SK-N-SH (cell line): ENCODE measurements at regions not wholly inside any gene's neighbourhood (a gene's known extent, or its start where the extent isn't known, plus 50 kb on each side); places are given as distances from the start of the nearest gene placed in this dataset.
"Not testable (repeated sequence)": the region's sequence is repeated elsewhere in the genome, so short reads cannot be mapped to it uniquely, and the experiment has no call there.

Source experiments
- CTCF ChIA-PET: fragments of 300-600, 350-600 bp; formaldehyde crosslinking; extraction: SDS; loops from one replicate; lab custom pipeline; 2021; lab: Yijun Ruan, JAX
- POLR2A ChIA-PET: fragments of 350-600 bp; sonication (Branson Sonifier 250); formaldehyde crosslinking; extraction: SDS; loops from one replicate; lab custom pipeline; 2020; ENCODE audit warnings: antibody characterized with exemption, inconsistent platforms; lab: Yijun Ruan, JAX
- DNase-seq: peaks from one replicate; pipeline ENCODE4 v3.0.0; 2012
- H2AFZ ChIP-seq: fragments of 200-600 bp; sonication (generic); 2 replicates; pipeline ENCODE4 v1.8.1; 2016; ENCODE audit warnings: antibody characterized with exemption, mild to moderate bottlenecking, low read depth
- H3F3A ChIP-seq: fragments of 200-600 bp; sonication (generic); replicated peaks from 2 replicates; pipeline ENCODE3; 2016; ENCODE audit warnings: antibody characterized with exemption, mild to moderate bottlenecking; ENCODE audit not compliant: insufficient read depth
- H3K27ac ChIP-seq, 2 experiments: fragments of 200-500 bp in 1 of 2; fragments of 200-600 bp in 1 of 2; sonication (Bioruptor generic) in 1 of 2; sonication (generic), shearing (Covaris generic) in 1 of 2; 2 replicates each; pipeline versions ENCODE4 v1.5.1 to v1.6.1; 2014 to 2016; ENCODE audit warnings: low read depth in 2 of 2, inconsistent platforms in 1 of 2, low read length in 1 of 2, mild to moderate bottlenecking in 1 of 2, mixed read lengths in 1 of 2
- H3K27me3 ChIP-seq: fragments of 200-600 bp; sonication (generic), shearing (Covaris generic); 2 replicates; pipeline ENCODE4 v1.6.1; 2016; ENCODE audit warnings: mixed run types; ENCODE audit not compliant: insufficient read depth
- H3K36me3 ChIP-seq, 2 experiments: fragments of 200-500 bp in 1 of 2; fragments of 200-600 bp in 1 of 2; sonication (Bioruptor generic) in 1 of 2; sonication (generic) in 1 of 2; replicated peaks in 1 of 2; 2 replicates each; pipeline versions ENCODE3 to v1.5.1; 2014 to 2016; ENCODE audit warnings: low read length in 1 of 2, mild to moderate bottlenecking in 1 of 2; ENCODE audit not compliant: insufficient read depth in 2 of 2, control insufficient read depth in 1 of 2
- H3K4me1 ChIP-seq, 2 experiments: fragments of 200-500 bp in 1 of 2; fragments of 200-600 bp in 1 of 2; sonication (Bioruptor generic) in 1 of 2; sonication (generic), shearing (Covaris generic) in 1 of 2; 2 replicates each; pipeline versions ENCODE4 v1.5.1 to v1.6.1; 2014 to 2016; ENCODE audit warnings: low read depth in 1 of 2, low read length in 1 of 2, mixed run types in 1 of 2; ENCODE audit not compliant: insufficient read depth in 2 of 2, control insufficient read depth in 1 of 2
- H3K4me2 ChIP-seq: fragments of 200-600 bp; sonication (generic), shearing (Covaris generic); 2 replicates; pipeline ENCODE4 v1.6.1; 2017; ENCODE audit warnings: mixed run types
- H3K4me3 ChIP-seq, 2 experiments: fragments of 200-500 bp in 1 of 2; fragments of 200-600 bp in 1 of 2; sonication (Bioruptor generic) in 1 of 2; sonication (generic), shearing (Covaris generic) in 1 of 2; 2 replicates each; pipeline versions ENCODE4 v1.5.1 to v1.8.1; 2014 to 2016; ENCODE audit warnings: low read depth in 2 of 2, inconsistent platforms in 1 of 2, low read length in 1 of 2, mild to moderate bottlenecking in 1 of 2, mixed read lengths in 1 of 2, moderate library complexity in 1 of 2
- H3K79me2 ChIP-seq: fragments of 200-600 bp; sonication (generic); 2 replicates; pipeline ENCODE4 v1.8.1; 2017; ENCODE audit warnings: mild to moderate bottlenecking; ENCODE audit not compliant: insufficient read depth
- H3K9ac ChIP-seq: fragments of 200-600 bp; sonication (generic); 2 replicates; pipeline ENCODE4 v1.6.1; 2017; ENCODE audit warnings: mixed run types
- H3K9me2 ChIP-seq: fragments of 200-600 bp; sonication (generic); 2 replicates; pipeline ENCODE4 v1.6.1; 2017; ENCODE audit warnings: mixed run types
- H3K9me3 ChIP-seq: fragments of 200-600 bp; sonication (generic); 2 replicates; pipeline ENCODE4 v1.6.1; 2017; ENCODE audit warnings: mixed run types, mild to moderate bottlenecking, moderate library complexity
- H4K20me1 ChIP-seq: fragments of 200-600 bp; sonication (generic); 2 replicates; pipeline ENCODE4 v1.6.1; 2017; ENCODE audit warnings: mild to moderate bottlenecking, mixed run types; ENCODE audit not compliant: insufficient read depth
- ELF1 ChIP-seq: IDR thresholded peaks from 2 replicates; pipeline ENCODE4 v1.4.0; 2012
- GATA2 ChIP-seq: sonication (generic); formaldehyde crosslinking; IDR thresholded peaks from 2 replicates; pipeline ENCODE4 v1.5.0; 2020; ENCODE audit warnings: mild to moderate bottlenecking, missing genetic modification reagents
- MEF2A ChIP-seq: IDR thresholded peaks from 2 replicates; pipeline ENCODE4 v1.4.0; 2012; ENCODE audit warnings: low read depth, borderline replicate concordance
- MXI1 ChIP-seq: IDR thresholded peaks from 2 replicates; pipeline ENCODE4 v1.6.1; 2012; ENCODE audit warnings: mild to moderate bottlenecking, low read depth, low read length, improper control_type of control experiment
- NRF1 ChIP-seq: IDR thresholded peaks from 2 replicates; pipeline ENCODE4 v1.6.1; 2012; ENCODE audit warnings: low read depth, mild to moderate bottlenecking, low read length
- POLR2AphosphoS5 ChIP-seq: IDR thresholded peaks from 2 replicates; pipeline ENCODE4 v1.6.1; 2012; ENCODE audit warnings: low read depth, low read length
- RAD21 ChIP-seq: IDR thresholded peaks from 2 replicates; pipeline ENCODE4 v1.6.1; 2012; ENCODE audit warnings: mild to moderate bottlenecking, low read length
- RCOR1 ChIP-seq: fragments of 150-350 bp; IDR thresholded peaks from 2 replicates; pipeline ENCODE4 v1.6.1; 2017; ENCODE audit warnings: antibody characterized with exemption, low read length
- REST ChIP-seq: IDR thresholded peaks from 2 replicates; pipeline ENCODE4 v1.6.1; 2012; ENCODE audit warnings: mild to moderate bottlenecking, low read depth, low read length, moderate library complexity
- RXRA ChIP-seq: IDR thresholded peaks from 2 replicates; pipeline ENCODE4 v1.4.0; 2012; ENCODE audit warnings: low read depth, mild to moderate bottlenecking, borderline replicate concordance
- TAF1 ChIP-seq: IDR thresholded peaks from 2 replicates; pipeline ENCODE4 v1.6.1; 2012; ENCODE audit warnings: low read depth, mild to moderate bottlenecking, low read length, moderate library complexity, borderline replicate concordance
- YY1 ChIP-seq: IDR thresholded peaks from 2 replicates; pipeline ENCODE4 v1.4.0; 2012; ENCODE audit warnings: low read depth, mild to moderate bottlenecking
- ZBTB33 ChIP-seq: IDR thresholded peaks from 2 replicates; pipeline ENCODE4 v1.4.0; 2012; ENCODE audit warnings: low read depth, borderline replicate concordance
- WGBS: methylation state at CpG from one replicate; pipeline ENCODE4 v1.1.6; 2017; ENCODE audit warnings: low lambda C conversion rate; 5-methylcytosine and 5-hydroxymethylcytosine counted together
- TF ChIP-seq, protein P1 (sequence below): fragments of 150-350 bp; IDR thresholded peaks from 2 replicates; pipeline ENCODE4 v1.6.1; 2016; ENCODE audit warnings: mild to moderate bottlenecking, low read depth, low read length
- TF ChIP-seq, protein P2 (sequence below): IDR thresholded peaks from 2 replicates; pipeline ENCODE4 v1.4.0; 2012; ENCODE audit warnings: low read depth

DNA sequence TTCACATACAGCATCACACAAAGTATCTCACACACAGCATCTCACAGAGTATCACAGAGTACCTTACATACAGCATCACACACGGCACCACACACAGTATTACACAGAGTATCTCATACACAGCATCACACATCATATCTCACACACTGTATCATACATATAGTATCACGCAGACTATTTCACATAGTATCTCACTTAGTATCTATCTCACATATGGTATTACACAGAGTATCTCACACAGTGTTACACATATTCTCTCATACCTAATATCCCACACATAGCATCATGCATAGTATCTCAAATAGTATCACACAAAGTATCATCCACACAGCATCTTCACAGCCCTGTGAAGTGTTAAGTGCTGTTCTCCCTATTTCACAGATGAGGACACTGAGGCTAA, 121.5 kb upstream of the RAB4A start:
- no peaks in the 10 kb centered on the region for H3K79me2 ChIP-seq
- H4K20me1 ChIP-seq: no peaks in the 10 kb centered on the region
- 69% methylated on average over 2 of the region's 2 CpGs for WGBS
- no peak for DNase-seq
- H2AFZ ChIP-seq: no peak overlapping the region
- no peak overlapping the region for H3K4me3 ChIP-seq
- TF ChIP-seq MXI1 (no peak), MEF2A (no peak), YY1 (no peak), REST (no peak), TAF1 (no peak), ZBTB33 (no peak), ELF1 (no peak), RXRA (no peak), GATA2 (CRISPR knock-in tag) (no peak)
- TF ChIP-seq, protein P1, sequence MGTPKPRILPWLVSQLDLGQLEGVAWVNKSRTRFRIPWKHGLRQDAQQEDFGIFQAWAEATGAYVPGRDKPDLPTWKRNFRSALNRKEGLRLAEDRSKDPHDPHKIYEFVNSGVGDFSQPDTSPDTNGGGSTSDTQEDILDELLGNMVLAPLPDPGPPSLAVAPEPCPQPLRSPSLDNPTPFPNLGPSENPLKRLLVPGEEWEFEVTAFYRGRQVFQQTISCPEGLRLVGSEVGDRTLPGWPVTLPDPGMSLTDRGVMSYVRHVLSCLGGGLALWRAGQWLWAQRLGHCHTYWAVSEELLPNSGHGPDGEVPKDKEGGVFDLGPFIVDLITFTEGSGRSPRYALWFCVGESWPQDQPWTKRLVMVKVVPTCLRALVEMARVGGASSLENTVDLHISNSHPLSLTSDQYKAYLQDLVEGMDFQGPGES: no peak
- TF ChIP-seq, all 33 proteins: peak for 0
- ChIA-PET CTCF (no interaction called here), POLR2A (no interaction called here)
- Histone ChIP-seq H3K27ac (no peak overlapping the region), H3K36me3 (no peaks in the 10 kb centered on the region), H3K4me2 (no peak overlapping the region), H3K9ac (no peak overlapping the region), H3K9me3 (no peaks in the 10 kb centered on the region), H3K4me1 (peaks cover 0 to 14% of the 10 kb centered on the region in 2 experiments; a peak in 1 of 4 replicates), H3F3A (no peaks in the 10 kb centered on the region), H3K27me3 (0 out of 2 replicates have a peak, but pooled peaks cover 5% of the 10 kb centered on the region), H3K9me2 (no peaks in the 10 kb centered on the region)

- H3K27me3 ChIP-seq: 0 out of 2 replicates have a peak, but pooled peaks cover 5% of the 10 kb centered on the region
- POLR2A ChIA-PET: no interaction called here
These were observed 120.4 kb upstream of the RAB4A start for GRCh38 chr1:229150518-229150917.

DNA sequence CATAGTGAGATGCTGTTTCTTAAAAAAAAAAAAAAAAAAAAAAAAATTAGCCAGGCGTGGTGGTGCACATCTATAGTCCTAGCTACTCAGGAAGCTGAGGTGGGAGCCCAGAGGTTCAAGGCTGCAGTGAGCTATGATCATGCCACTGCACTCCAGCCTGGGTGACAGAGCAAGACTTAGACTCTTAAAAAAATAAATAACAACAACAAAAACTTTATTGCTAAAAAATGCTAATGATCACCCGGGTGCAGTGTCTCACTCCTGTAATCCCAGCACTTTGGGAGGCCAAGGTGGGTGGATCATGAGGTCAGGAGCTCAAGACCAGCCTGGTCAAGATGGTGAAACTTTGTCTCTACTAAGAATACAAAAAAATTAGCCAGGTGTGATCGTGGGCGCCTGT, 119.5 kb upstream of the RAB4A start:
- H3K9me2 ChIP-seq, H4K20me1 ChIP-seq, DNase-seq, CTCF ChIA-PET, H3F3A ChIP-seq, H3K9ac ChIP-seq, H3K4me2 ChIP-seq, H3K27me3 ChIP-seq, H3K4me3 ChIP-seq, H3K36me3 ChIP-seq, H2AFZ ChIP-seq, H3K27ac ChIP-seq, H3K79me2 ChIP-seq, H3K9me3 ChIP-seq, POLR2A ChIA-PET: not testable (repeated sequence)
- 53% methylated on average over 4 of the region's 4 CpGs for WGBS
- peaks cover 0 to 14% of the 10 kb centered on the region in 2 experiments; a peak in 1 of 4 replicates for H3K4me1 ChIP-seq

More at GRCh38 chr1:229150518-229150917, 120.4 kb upstream of the RAB4A start:
- Histone ChIP-seq H3K79me2 (no peaks in the 10 kb centered on the region), H3K4me2 (no peak overlapping the region), H3K9me2 (no peaks in the 10 kb centered on the region), H3K4me1 (peaks cover 0 to 14% of the 10 kb centered on the region in 2 experiments; a peak in 1 of 4 replicates), H3K9me3 (no peaks in the 10 kb centered on the region), H3K9ac (no peak overlapping the region), H3K4me3 (no peak overlapping the region), H3K36me3 (no peaks in the 10 kb centered on the region), H4K20me1 (no peaks in the 10 kb centered on the region), H3K27ac (no peak overlapping the region), H3F3A (no peaks in the 10 kb centered on the region), H2AFZ (no peak overlapping the region)
- CTCF ChIA-PET: no interaction called here
- DNase-seq: no peak
- 66% methylated on average over 7 of the region's 7 CpGs for WGBS
- TF ChIP-seq POLR2AphosphoS5 (no peak), MEF2A (no peak), RAD21 (no peak), ELF1 (no peak), NRF1 (no peak), YY1 (no peak), RXRA (no peak), RCOR1 (no peak), MXI1 (no peak)
- TF ChIP-seq, protein P2, sequence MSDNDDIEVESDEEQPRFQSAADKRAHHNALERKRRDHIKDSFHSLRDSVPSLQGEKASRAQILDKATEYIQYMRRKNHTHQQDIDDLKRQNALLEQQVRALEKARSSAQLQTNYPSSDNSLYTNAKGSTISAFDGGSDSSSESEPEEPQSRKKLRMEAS: no peak
